ENCODE measurements at regions not wholly inside any gene's neighbourhood (a gene's known extent, or its start where the extent isn't known, plus 50 kb on each side); places are given as distances from the start of the nearest gene placed in this dataset.

DNA sequence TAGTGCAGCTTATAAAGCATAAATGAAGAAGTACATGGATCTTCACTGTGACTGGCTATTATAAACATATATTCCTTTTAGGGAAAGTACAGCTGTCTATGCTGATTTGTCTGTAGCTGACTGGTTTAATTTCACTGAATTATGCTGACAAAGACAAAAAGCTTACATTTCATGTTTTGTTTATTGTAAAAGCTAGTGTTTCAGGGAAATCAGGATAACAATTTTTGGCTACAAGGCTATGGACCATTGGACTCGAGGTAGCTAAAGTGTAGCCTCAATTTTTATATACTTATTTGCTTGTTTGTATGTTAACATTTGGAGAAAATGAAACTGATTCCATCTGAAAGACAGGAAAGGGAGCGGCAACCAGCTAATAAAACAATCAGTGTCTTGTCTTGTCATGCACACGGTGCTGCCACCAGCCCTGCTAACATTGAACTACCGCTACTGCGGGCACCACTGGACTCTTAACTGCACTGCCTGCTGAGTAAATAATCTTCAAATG, 480.2 kb downstream of the COL11A1 start:
- Mint-ChIP-seq H3K27me3 (ENCODE audit: unreplicated experiment) (no peaks in the 10 kb centered on the region), H3K4me1 (ENCODE audit: low read depth, unreplicated experiment) (no peaks in the 10 kb centered on the region), H3K9me3 (ENCODE audit: low read depth, unreplicated experiment) (peaks cover 2% of the 10 kb centered on the region), H3K27ac (ENCODE audit: unreplicated experiment) (no peak overlapping the region), H3K4me3 (ENCODE audit: low read depth, unreplicated experiment) (no peak overlapping the region), H3K36me3 (ENCODE audit: insufficient read depth, unreplicated experiment) (no peaks in the 10 kb centered on the region)
- DNase-seq, result no peak
- TF ChIP-seq, protein P1, sequence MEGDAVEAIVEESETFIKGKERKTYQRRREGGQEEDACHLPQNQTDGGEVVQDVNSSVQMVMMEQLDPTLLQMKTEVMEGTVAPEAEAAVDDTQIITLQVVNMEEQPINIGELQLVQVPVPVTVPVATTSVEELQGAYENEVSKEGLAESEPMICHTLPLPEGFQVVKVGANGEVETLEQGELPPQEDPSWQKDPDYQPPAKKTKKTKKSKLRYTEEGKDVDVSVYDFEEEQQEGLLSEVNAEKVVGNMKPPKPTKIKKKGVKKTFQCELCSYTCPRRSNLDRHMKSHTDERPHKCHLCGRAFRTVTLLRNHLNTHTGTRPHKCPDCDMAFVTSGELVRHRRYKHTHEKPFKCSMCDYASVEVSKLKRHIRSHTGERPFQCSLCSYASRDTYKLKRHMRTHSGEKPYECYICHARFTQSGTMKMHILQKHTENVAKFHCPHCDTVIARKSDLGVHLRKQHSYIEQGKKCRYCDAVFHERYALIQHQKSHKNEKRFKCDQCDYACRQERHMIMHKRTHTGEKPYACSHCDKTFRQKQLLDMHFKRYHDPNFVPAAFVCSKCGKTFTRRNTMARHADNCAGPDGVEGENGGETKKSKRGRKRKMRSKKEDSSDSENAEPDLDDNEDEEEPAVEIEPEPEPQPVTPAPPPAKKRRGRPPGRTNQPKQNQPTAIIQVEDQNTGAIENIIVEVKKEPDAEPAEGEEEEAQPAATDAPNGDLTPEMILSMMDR (IDR thresholded peaks at IDR 0.05; ENCODE audit: unreplicated experiment), result no peak
- intact Hi-C loops (cut with micrococcal nuclease; ENCODE audit: unreplicated experiment), result no loop called here
- CTCF ChIA-PET, result interaction anchor here (0.6 kb wide), 1 partner anchor 11 kb away, joined by 3 read pairs; no protein-coding TSS in a partner anchor
- BruUV-seq (replicated peaks), result no TSS peak

GRCh38 chr1:102627145-102627544, 481.2 kb downstream of the COL11A1 start:
- Mint-ChIP-seq H3K27me3 (ENCODE audit: unreplicated experiment) (no peaks in the 10 kb centered on the region), H3K36me3 (ENCODE audit: insufficient read depth, unreplicated experiment) (no peaks in the 10 kb centered on the region), H3K9me3 (ENCODE audit: low read depth, unreplicated experiment) (peaks cover 5% of the 10 kb centered on the region), H3K4me1 (ENCODE audit: low read depth, unreplicated experiment) (no peaks in the 10 kb centered on the region), H3K27ac (ENCODE audit: unreplicated experiment) (no peak overlapping the region), H3K4me3 (ENCODE audit: low read depth, unreplicated experiment) (no peak overlapping the region)
- TF ChIP-seq, protein P1 (IDR thresholded peaks at IDR 0.05; ENCODE audit: unreplicated experiment), result no peak
- no TSS peak for BruUV-seq (replicated peaks)
- CTCF ChIA-PET, result no interaction called here
- DNase-seq, result no peak
- intact Hi-C loops (cut with micrococcal nuclease; ENCODE audit: unreplicated experiment), result no loop called here

- DNase-seq, result no peak
- CTCF ChIA-PET, result interaction anchor here (0.7 kb wide), 1 partner anchor 32 kb away, joined by 6 read pairs; no protein-coding TSS in a partner anchor
- Mint-ChIP-seq H3K36me3 (ENCODE audit: insufficient read depth, unreplicated experiment) (no peaks in the 10 kb centered on the region), H3K9me3 (ENCODE audit: low read depth, unreplicated experiment) (peaks cover 13% of the 10 kb centered on the region), H3K27ac (ENCODE audit: unreplicated experiment) (no peak overlapping the region), H3K27me3 (ENCODE audit: unreplicated experiment) (no peaks in the 10 kb centered on the region), H3K4me1 (ENCODE audit: low read depth, unreplicated experiment) (no peaks in the 10 kb centered on the region), H3K4me3 (ENCODE audit: low read depth, unreplicated experiment) (no peak overlapping the region)
- BruUV-seq (replicated peaks), result no TSS peak
- intact Hi-C loops (cut with micrococcal nuclease; ENCODE audit: unreplicated experiment), result no loop called here
- TF ChIP-seq, protein P1 (IDR thresholded peaks at IDR 0.05; ENCODE audit: unreplicated experiment), result no peak
Observed at GRCh38 chr1:102615896-102616295, 492.4 kb downstream of the COL11A1 start.

GRCh38 chr1:102595106-102595505, 513.2 kb downstream of the COL11A1 start:
- CTCF ChIA-PET, result no interaction called here
- Mint-ChIP-seq H3K4me3 (ENCODE audit: low read depth, unreplicated experiment) (no peak overlapping the region), H3K4me1 (ENCODE audit: low read depth, unreplicated experiment) (no peaks in the 10 kb centered on the region), H3K27me3 (ENCODE audit: unreplicated experiment) (no peaks in the 10 kb centered on the region), H3K27ac (ENCODE audit: unreplicated experiment) (no peak overlapping the region), H3K36me3 (ENCODE audit: insufficient read depth, unreplicated experiment) (no peaks in the 10 kb centered on the region), H3K9me3 (ENCODE audit: low read depth, unreplicated experiment) (peaks cover 5% of the 10 kb centered on the region)
- intact Hi-C loops (cut with micrococcal nuclease; ENCODE audit: unreplicated experiment), result no loop called here
- TF ChIP-seq, protein P1 (IDR thresholded peaks at IDR 0.05; ENCODE audit: unreplicated experiment), result no peak
- no peak for DNase-seq
- BruUV-seq (replicated peaks), result no TSS peak
